Endodermal cell (in vitro differentiated cells): ENCODE measurements at regions not wholly inside any gene's neighbourhood (a gene's known extent, or its start where the extent isn't known, plus 50 kb on each side); places are given as distances from the start of the nearest gene placed in this dataset.

Experiments
- DNase-seq: peaks from one replicate; pipeline ENCODE4 v3.0.0-alpha.2; 2017
- H3K27ac ChIP-seq: 2 replicates; pipeline ENCODE4 v1.5.1; 2013; ENCODE audit warnings: mild to moderate bottlenecking, low read depth, low read length, moderate library complexity
- H3K27me3 ChIP-seq: 2 replicates; pipeline ENCODE4 v1.6.1; 2013; ENCODE audit warnings: mild to moderate bottlenecking, low read length, moderate library complexity; ENCODE audit not compliant: insufficient read depth, control insufficient read depth, poor library complexity, severe bottlenecking
- H3K36me3 ChIP-seq: 2 replicates; pipeline ENCODE4 v1.7.0; 2013; ENCODE audit warnings: mild to moderate bottlenecking, low read length, moderate library complexity; ENCODE audit not compliant: control insufficient read depth, insufficient read depth
- H3K4me1 ChIP-seq: one replicate; pipeline ENCODE4 v1.7.0; 2013; ENCODE audit warnings: low read length; ENCODE audit not compliant: control insufficient read depth, insufficient read depth
- H3K4me3 ChIP-seq: 2 replicates; pipeline ENCODE4 v1.5.1; 2013; ENCODE audit warnings: mild to moderate bottlenecking, low read length, moderate library complexity
- H3K9ac ChIP-seq: 2 replicates; pipeline ENCODE4 v1.6.1; 2013; ENCODE audit warnings: mild to moderate bottlenecking, low read length, moderate library complexity; ENCODE audit not compliant: poor library complexity, severe bottlenecking; ENCODE audit errors: extremely low read depth
- H3K9me3 ChIP-seq: 2 replicates; pipeline ENCODE4 v1.6.1; 2013; ENCODE audit warnings: mild to moderate bottlenecking, low read length, moderate library complexity; ENCODE audit not compliant: control insufficient read depth
- H3K27ac Mint-ChIP-seq: 2 replicates; pipeline ENCODE4 v1.8.0; 2020; ENCODE audit warnings: mixed read lengths
- H3K27me3 Mint-ChIP-seq: 2 replicates; pipeline ENCODE4 v1.8.0; 2021; ENCODE audit warnings: mild to moderate bottlenecking, mixed read lengths; ENCODE audit not compliant: insufficient read depth
- H3K36me3 Mint-ChIP-seq: 2 replicates; pipeline ENCODE4 v1.8.0; 2020; ENCODE audit warnings: low read depth, mixed read lengths
- H3K4me1 Mint-ChIP-seq: 2 replicates; pipeline ENCODE4 v1.8.0; 2020; ENCODE audit warnings: mixed read lengths
- H3K4me3 Mint-ChIP-seq: 2 replicates; pipeline ENCODE4 v1.8.0; 2020; ENCODE audit warnings: mild to moderate bottlenecking, moderate library complexity, mixed read lengths
- H3K9me3 Mint-ChIP-seq: 2 replicates; pipeline ENCODE4 v1.8.0; 2020; ENCODE audit warnings: mild to moderate bottlenecking, mixed read lengths
- WGBS, 2 experiments: methylation state at CpG; one replicate each; pipeline versions ENCODE4 v1.1.5 to v1.1.7; 2013; ENCODE audit warnings: missing lambda C conversion rate in 2 of 2, mixed read lengths in 1 of 2; ENCODE audit not compliant: insufficient coverage in 1 of 2, insufficient read length in 1 of 2; 5-methylcytosine and 5-hydroxymethylcytosine counted together
- TF ChIP-seq, protein P1 (sequence below): fragments of 200-600 bp; sonication (generic); conservative IDR thresholded peaks from 2 replicates; pipeline ENCODE4 v1.5.0; 2021; ENCODE audit warnings: antibody characterized with exemption, mild to moderate bottlenecking

DNA sequence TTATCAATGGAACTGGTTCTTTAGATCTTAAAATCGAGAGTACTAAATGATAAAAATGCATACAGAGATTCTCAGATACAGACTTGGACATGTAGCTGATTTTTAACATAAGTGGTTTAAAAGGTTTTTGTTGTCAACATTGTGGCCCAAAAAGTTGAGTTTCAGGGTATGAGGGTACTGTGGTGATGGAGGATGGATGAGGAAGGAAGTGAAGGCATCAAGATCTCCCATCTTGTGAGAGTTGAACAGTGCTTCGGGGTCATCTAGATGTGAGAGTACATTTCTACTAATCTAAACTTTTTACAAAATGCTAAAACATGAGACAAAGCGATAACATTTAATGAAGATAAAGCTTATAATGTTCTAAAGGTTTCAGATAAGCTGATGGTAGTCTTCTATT lies 452.6 kb downstream of the PCNX1 start:
- Histone ChIP-seq H3K9me3 (no peaks in the 10 kb centered on the region), H3K4me3 (no peak overlapping the region), H3K36me3 (peaks cover 4% of the 10 kb centered on the region), H3K9ac (no peak overlapping the region), H3K27ac (no peak overlapping the region), H3K4me1 (peaks cover 14% of the 10 kb centered on the region), H3K27me3 (no peaks in the 10 kb centered on the region)
- Mint-ChIP-seq H3K4me3 (no peak overlapping the region), H3K27ac (no peak overlapping the region), H3K4me1 (peaks cover 42% of the 10 kb centered on the region), H3K27me3 (no peaks in the 10 kb centered on the region), H3K36me3 (peaks cover 8% of the 10 kb centered on the region), H3K9me3 (no peaks in the 10 kb centered on the region)
- no peak for DNase-seq
- TF ChIP-seq, protein P1, sequence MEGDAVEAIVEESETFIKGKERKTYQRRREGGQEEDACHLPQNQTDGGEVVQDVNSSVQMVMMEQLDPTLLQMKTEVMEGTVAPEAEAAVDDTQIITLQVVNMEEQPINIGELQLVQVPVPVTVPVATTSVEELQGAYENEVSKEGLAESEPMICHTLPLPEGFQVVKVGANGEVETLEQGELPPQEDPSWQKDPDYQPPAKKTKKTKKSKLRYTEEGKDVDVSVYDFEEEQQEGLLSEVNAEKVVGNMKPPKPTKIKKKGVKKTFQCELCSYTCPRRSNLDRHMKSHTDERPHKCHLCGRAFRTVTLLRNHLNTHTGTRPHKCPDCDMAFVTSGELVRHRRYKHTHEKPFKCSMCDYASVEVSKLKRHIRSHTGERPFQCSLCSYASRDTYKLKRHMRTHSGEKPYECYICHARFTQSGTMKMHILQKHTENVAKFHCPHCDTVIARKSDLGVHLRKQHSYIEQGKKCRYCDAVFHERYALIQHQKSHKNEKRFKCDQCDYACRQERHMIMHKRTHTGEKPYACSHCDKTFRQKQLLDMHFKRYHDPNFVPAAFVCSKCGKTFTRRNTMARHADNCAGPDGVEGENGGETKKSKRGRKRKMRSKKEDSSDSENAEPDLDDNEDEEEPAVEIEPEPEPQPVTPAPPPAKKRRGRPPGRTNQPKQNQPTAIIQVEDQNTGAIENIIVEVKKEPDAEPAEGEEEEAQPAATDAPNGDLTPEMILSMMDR = no peak
- WGBS, 2 experiments = 96 to 100% methylated on average over 1 to 2 of the region's 3 CpGs

DNA sequence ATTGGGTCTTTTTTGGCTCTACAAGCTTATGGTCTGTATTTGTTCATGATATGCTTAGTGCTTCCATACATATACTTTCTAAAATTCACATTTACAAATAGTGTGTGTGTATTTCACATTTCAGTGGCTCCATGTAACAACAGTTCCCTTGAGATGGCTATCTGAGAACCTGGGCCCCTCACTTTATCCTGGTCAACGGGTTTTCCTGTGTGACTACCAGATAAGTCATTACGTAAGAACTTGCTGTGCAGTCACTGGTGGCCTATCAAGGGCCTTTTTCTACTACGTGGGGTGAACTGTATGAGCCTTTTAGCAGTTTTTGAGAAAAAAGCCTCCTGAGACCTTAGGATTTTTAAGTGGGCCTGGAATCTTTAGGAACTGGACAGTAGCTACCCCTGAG lies 454.1 kb downstream of the PCNX1 start:
- Histone ChIP-seq H3K4me3 (no peak overlapping the region), H3K27me3 (no peaks in the 10 kb centered on the region), H3K9ac (no peak overlapping the region), H3K36me3 (peaks cover 4% of the 10 kb centered on the region), H3K27ac (no peak overlapping the region), H3K4me1 (peaks cover 12% of the 10 kb centered on the region), H3K9me3 (no peaks in the 10 kb centered on the region)
- Mint-ChIP-seq H3K9me3 (no peaks in the 10 kb centered on the region), H3K27ac (peak overlapping the region; percentile 39), H3K27me3 (no peaks in the 10 kb centered on the region), H3K36me3 (peaks cover 10% of the 10 kb centered on the region), H3K4me1 (peaks cover 30% of the 10 kb centered on the region), H3K4me3 (no peak overlapping the region)
- TF ChIP-seq, protein P1 = no peak
- 89 to 100% methylated on average over 1 to 3 of the region's 3 CpGs for whole genome bisulfite sequencing, 2 experiments
- DNase-seq = no peak

DNA sequence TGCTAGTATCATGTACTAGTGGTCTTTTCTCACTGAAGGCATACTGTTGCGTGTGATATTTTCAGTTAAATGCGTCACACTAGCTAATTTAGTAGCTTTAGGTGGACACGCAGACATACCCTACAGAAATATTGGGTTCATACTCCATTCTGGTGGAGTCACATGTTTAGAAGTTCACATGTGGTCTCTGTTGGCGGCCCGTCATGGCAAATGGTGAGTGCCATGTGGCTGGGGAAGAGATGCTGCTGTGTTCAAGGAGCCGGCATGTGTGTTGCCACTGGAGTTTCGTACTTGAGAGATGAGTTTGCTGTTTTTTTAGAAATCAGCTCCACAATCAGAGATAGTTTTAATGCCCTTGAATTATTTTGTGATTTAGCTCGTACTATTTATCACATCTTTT lies 454.6 kb downstream of the PCNX1 start:
- H3K9ac ChIP-seq = no peak overlapping the region
- H3K4me1 ChIP-seq = peaks cover 12% of the 10 kb centered on the region
- Mint-ChIP-seq H3K4me1 (peaks cover 30% of the 10 kb centered on the region), H3K27me3 (no peaks in the 10 kb centered on the region), H3K4me3 (no peak overlapping the region), H3K9me3 (peaks cover 1% of the 10 kb centered on the region), H3K36me3 (peaks cover 14% of the 10 kb centered on the region), H3K27ac (peak overlapping the region; percentile 37)
- DNase-seq = no peak
- no peak overlapping the region for H3K27ac ChIP-seq
- H3K4me3 ChIP-seq = no peak overlapping the region
- H3K9me3 ChIP-seq = no peaks in the 10 kb centered on the region
- H3K27me3 ChIP-seq = no peaks in the 10 kb centered on the region
- TF ChIP-seq, protein P1 = no peak
- 94 to 100% methylated on average over 5 to 8 of the region's 8 CpGs for WGBS, 2 experiments
- H3K36me3 ChIP-seq = peaks cover 5% of the 10 kb centered on the region
